BLaER1 (cell line): ENCODE measurements at regions not wholly inside any gene's neighbourhood (a gene's known extent, or its start where the extent isn't known, plus 50 kb on each side); places are given as distances from the start of the nearest gene placed in this dataset.

Experiments used
- H3K27ac ChIP-seq: shearing (Covaris generic); formaldehyde crosslinking; 2 replicates; pipeline ENCODE4 v1.8.1; 2022
- H3K27me3 ChIP-seq: shearing (Covaris generic); formaldehyde crosslinking; 2 replicates; pipeline ENCODE4 v1.8.1; 2022
- H3K36me3 ChIP-seq: shearing (Covaris generic); formaldehyde crosslinking; 2 replicates; pipeline ENCODE4 v1.8.1; 2022
- H3K4me1 ChIP-seq: shearing (Covaris generic); formaldehyde crosslinking; 2 replicates; pipeline ENCODE4 v1.8.1; 2022
- H3K4me2 ChIP-seq: shearing (Covaris generic); formaldehyde crosslinking; 2 replicates; pipeline ENCODE4 v1.8.1; 2022
- H3K4me3 ChIP-seq: shearing (Covaris generic); formaldehyde crosslinking; 2 replicates; pipeline ENCODE4 v1.8.1; 2022
- H3K9ac ChIP-seq: shearing (Covaris generic); formaldehyde crosslinking; 2 replicates; pipeline ENCODE4 v1.8.1; 2022
- H3K9me3 ChIP-seq: shearing (Covaris generic); formaldehyde crosslinking; 2 replicates; pipeline ENCODE4 v1.8.1; 2022
- H4K20me1 ChIP-seq: shearing (Covaris generic); formaldehyde crosslinking; 2 replicates; pipeline ENCODE4 v1.8.1; 2022
- Cebpa-rat ChIP-seq: shearing (Covaris generic); IDR thresholded peaks from 2 replicates; pipeline ENCODE4 v1.8.1; 2022

DNA sequence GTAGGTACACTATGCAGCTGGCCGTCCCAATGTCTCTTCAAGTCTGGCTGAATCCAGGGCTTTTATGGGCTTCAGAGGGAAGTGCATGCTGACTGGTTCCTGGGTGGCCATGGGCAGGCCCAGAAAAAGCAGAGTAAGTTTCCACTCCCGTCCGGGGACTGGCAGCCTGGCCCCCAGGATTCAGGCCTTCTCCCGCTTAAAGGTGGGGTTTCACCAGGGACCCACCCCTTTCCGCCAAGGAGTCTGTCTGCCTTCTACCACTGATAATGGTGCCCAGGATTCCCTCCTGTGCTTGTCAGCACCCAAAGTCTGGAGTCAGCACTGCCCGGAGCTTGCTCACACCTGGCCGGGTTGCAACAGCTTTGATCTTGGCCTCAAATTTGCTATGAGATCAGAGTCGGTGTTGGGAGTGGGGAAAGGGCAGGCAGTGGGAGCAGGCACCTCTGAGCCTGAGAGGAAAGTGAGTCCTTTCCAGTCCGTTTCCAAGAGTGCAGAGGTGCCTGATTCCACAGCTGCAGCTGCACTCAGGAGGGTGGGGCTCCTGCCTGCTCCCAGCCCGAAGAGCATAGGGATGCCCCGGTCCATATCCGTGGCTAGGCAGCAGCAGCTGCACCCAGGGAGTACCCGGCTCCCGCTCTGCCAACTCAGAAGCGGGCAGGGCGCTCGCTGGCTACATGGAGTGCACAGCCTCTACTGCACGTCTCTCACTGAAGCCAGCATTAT, 1344.3 kb upstream of the ADGRL3 start:
- Histone ChIP-seq H3K4me2 (no peak overlapping the region), H4K20me1 (no peaks in the 10 kb centered on the region), H3K9ac (no peak overlapping the region), H3K27ac (no peak overlapping the region), H3K4me1 (no peaks in the 10 kb centered on the region), H3K36me3 (no peaks in the 10 kb centered on the region), H3K4me3 (no peak overlapping the region), H3K27me3 (no peaks in the 10 kb centered on the region), H3K9me3 (no peaks in the 10 kb centered on the region)
- no peak for TF ChIP-seq Cebpa-rat

DNA sequence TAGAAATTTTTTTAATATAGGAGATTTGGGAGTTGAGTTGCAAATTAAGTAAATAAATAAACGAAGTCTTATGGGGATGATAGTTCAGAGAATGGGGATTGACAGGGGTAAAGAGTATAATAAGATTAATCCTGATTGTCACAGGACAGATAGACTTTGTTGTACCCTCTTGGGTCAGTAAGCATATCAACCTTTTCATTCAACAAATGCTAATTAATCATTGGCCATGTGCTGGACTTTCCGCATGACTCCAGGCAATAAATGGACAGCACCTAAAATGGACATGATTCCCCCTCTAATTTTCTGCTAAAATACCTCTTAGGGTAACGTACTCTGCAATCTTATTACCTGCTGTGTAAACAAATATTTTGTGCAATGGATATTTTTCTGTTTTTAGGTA, 1331.1 kb upstream of the ADGRL3 start:
- no peaks in the 10 kb centered on the region for H3K4me1 ChIP-seq
- no peaks in the 10 kb centered on the region for H4K20me1 ChIP-seq
- no peaks in the 10 kb centered on the region for H3K9me3 ChIP-seq
- no peaks in the 10 kb centered on the region for H3K36me3 ChIP-seq
- H3K4me2 ChIP-seq = no peak overlapping the region
- no peak overlapping the region for H3K4me3 ChIP-seq
- H3K9ac ChIP-seq = no peak overlapping the region
- H3K27ac ChIP-seq = no peak overlapping the region
- TF ChIP-seq Cebpa-rat = no peak
- no peaks in the 10 kb centered on the region for H3K27me3 ChIP-seq

DNA sequence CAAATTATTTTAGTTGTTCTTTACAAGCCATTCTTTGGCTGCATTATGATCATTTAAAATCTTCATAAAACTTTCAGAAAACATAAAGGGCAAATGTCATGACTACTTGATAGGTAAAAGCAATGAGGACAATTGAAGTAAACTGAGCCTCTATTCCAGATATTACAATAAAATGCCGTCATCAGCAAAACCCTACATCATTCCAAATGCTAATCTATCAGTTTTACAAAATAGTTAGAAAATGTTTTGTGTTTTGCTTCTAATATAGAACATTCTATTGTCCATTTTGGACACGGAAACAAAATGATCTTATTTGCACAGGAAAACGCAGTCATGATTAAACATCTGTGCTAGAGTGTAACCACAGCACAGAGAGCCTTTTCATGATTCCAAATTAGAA, 1330.6 kb upstream of the ADGRL3 start:
- no peaks in the 10 kb centered on the region for H3K4me1 ChIP-seq
- TF ChIP-seq Cebpa-rat = no peak
- no peak overlapping the region for H3K4me2 ChIP-seq
- no peaks in the 10 kb centered on the region for H3K36me3 ChIP-seq
- H3K27ac ChIP-seq = no peak overlapping the region
- no peak overlapping the region for H3K9ac ChIP-seq
- no peaks in the 10 kb centered on the region for H3K9me3 ChIP-seq
- no peaks in the 10 kb centered on the region for H3K27me3 ChIP-seq
- no peaks in the 10 kb centered on the region for H4K20me1 ChIP-seq
- H3K4me3 ChIP-seq = no peak overlapping the region

DNA sequence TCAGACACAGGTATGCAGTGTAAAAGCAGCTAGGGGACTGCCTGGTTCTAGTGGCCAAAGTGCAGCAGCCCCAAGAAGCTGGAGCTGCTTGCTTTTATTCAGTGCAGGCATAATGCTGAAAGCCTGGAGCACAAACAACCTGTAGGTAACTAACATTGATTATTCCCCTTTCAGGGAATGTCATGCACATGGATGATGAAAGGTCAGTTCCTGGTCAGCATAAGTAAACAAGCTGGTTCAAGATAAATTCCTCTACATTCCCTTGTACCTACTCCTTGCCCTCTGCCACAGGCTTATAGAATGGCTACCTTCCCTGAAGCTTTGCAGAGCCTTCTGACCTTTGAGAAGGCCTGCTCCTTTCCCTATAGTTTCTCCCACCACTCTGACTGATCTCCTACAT, 1318.5 kb upstream of the ADGRL3 start:
- no peaks in the 10 kb centered on the region for H3K9me3 ChIP-seq
- no peak overlapping the region for H3K27ac ChIP-seq
- no peaks in the 10 kb centered on the region for H3K4me1 ChIP-seq
- no peak overlapping the region for H3K4me3 ChIP-seq
- TF ChIP-seq Cebpa-rat = no peak
- H4K20me1 ChIP-seq = no peaks in the 10 kb centered on the region
- H3K9ac ChIP-seq = no peak overlapping the region
- no peaks in the 10 kb centered on the region for H3K27me3 ChIP-seq
- H3K36me3 ChIP-seq = no peaks in the 10 kb centered on the region
- H3K4me2 ChIP-seq = no peak overlapping the region

DNA sequence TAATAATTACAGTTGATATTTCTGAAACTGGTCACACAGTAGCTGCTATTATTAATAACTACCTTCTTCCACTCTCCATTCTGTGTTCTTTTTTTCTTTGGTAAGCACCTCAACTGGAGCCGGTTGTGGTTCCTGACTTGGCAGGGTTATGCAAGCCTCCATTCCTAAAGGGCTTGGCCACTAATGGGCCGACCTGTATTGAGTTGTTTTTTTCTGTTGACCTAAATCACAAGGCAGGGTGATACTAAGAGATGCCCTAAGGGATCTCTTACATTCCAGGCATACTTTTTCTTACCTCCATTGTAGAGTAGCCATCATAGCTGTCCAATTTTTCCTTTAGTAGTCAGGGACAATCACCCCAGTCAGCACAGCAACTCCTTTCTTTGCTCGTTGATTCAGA, 1295.8 kb upstream of the ADGRL3 start:
- no peak for TF ChIP-seq Cebpa-rat

DNA sequence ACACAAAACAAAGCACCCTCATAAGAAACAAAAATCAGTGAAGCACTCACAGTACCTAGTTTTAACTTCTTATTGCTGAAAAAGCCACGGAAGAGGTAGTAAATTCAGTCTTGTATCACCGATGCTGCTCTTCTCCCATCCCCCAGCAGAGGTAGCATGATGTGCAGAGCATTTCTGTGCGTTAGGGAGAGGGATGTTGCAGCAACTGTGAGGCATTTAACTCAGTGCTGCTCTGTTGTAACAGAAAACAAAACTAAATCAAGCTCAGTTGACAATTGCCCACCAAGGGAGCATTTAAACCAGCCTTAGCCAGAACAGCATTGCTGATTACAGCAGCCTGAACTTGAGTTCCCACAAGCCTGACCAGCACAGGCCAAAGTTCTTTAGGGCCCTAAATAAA, 1279.7 kb upstream of the ADGRL3 start:
- Histone ChIP-seq H3K9me3 (no peaks in the 10 kb centered on the region), H3K27ac (no peak overlapping the region), H3K4me3 (no peak overlapping the region), H3K4me1 (no peaks in the 10 kb centered on the region), H3K9ac (no peak overlapping the region), H3K4me2 (no peak overlapping the region), H3K27me3 (no peaks in the 10 kb centered on the region), H3K36me3 (no peaks in the 10 kb centered on the region), H4K20me1 (no peaks in the 10 kb centered on the region)
- TF ChIP-seq Cebpa-rat = no peak

More for the DNA sequence above, 1295.8 kb upstream of the ADGRL3 start:
- H4K20me1 ChIP-seq = no peaks in the 10 kb centered on the region
- no peaks in the 10 kb centered on the region for H3K36me3 ChIP-seq
- H3K4me1 ChIP-seq = no peaks in the 10 kb centered on the region
- no peaks in the 10 kb centered on the region for H3K27me3 ChIP-seq
- no peak overlapping the region for H3K4me3 ChIP-seq
- H3K9ac ChIP-seq = no peak overlapping the region
- H3K9me3 ChIP-seq = no peaks in the 10 kb centered on the region
- no peak overlapping the region for H3K4me2 ChIP-seq
- no peak overlapping the region for H3K27ac ChIP-seq

DNA sequence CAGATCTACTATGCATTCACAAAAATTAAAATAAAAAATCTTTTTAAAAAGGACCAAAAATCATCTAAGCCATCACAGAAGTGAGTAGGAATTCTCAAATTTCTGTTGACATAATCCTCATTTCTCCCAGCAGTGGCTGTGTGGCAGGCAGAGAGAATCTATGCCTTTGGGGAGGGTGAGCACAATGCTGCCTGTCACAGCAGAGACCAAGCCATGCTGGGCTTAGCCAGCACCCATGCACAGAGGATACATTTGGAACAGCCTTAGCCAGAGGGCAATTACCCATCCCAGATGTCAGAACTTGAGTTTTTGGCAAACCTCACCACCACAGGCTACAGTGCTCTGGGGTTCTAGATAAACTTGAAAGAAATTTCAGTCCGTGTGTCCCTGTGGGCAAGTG, 1274.8 kb upstream of the ADGRL3 start:
- no peak overlapping the region for H3K4me3 ChIP-seq
- H3K4me2 ChIP-seq = no peak overlapping the region
- no peaks in the 10 kb centered on the region for H4K20me1 ChIP-seq
- no peak overlapping the region for H3K9ac ChIP-seq
- no peak overlapping the region for H3K27ac ChIP-seq
- H3K27me3 ChIP-seq = no peaks in the 10 kb centered on the region
- H3K4me1 ChIP-seq = no peaks in the 10 kb centered on the region
- no peaks in the 10 kb centered on the region for H3K36me3 ChIP-seq
- no peaks in the 10 kb centered on the region for H3K9me3 ChIP-seq
- TF ChIP-seq Cebpa-rat = no peak

DNA sequence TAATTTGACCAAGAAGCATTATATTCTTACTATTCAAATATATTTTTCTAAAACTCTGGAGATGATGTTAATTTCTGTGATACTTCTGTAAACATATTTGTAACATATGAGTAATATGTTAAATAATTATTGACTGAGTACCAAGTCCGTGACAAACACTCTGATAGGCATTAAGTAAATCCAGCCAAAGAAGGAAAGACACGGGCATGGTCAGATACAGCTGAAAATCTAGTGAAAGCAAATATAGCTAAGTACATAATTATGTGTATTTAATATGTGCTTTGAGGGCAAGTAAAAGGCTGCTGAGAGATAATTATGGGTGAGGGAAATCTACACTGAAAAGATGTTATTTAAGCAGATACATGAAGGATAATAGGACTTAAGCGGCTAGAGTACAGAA, 1263.6 kb upstream of the ADGRL3 start:
- no peaks in the 10 kb centered on the region for H3K36me3 ChIP-seq
- H3K9ac ChIP-seq = no peak overlapping the region
- H4K20me1 ChIP-seq = no peaks in the 10 kb centered on the region
- H3K4me2 ChIP-seq = no peak overlapping the region
- no peak for TF ChIP-seq Cebpa-rat
- no peaks in the 10 kb centered on the region for H3K27me3 ChIP-seq
- no peak overlapping the region for H3K27ac ChIP-seq
- H3K4me1 ChIP-seq = no peaks in the 10 kb centered on the region
- no peak overlapping the region for H3K4me3 ChIP-seq
- no peaks in the 10 kb centered on the region for H3K9me3 ChIP-seq

DNA sequence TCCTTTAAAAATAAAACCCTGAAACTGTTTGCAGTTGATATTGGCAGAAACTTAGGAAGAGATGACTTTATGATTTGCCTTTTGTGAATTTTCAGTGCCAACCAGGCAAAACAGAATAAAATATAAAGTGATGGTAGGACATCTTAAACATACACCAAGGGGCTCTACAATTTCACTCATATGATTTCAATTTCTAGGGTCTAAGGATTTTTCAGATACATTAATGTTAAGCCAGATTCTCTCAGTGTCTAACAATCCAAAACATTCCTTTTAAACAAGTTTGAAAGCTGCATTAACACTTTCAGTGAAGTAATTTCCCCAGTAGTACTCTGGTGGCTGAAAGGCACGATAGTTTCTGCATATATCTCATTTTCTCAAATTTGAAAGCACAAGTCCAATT, 1262.0 kb upstream of the ADGRL3 start:
- H3K4me3 ChIP-seq = no peak overlapping the region
- H3K36me3 ChIP-seq = no peaks in the 10 kb centered on the region
- no peaks in the 10 kb centered on the region for H3K9me3 ChIP-seq
- H3K4me2 ChIP-seq = no peak overlapping the region
- TF ChIP-seq Cebpa-rat = no peak
- no peak overlapping the region for H3K27ac ChIP-seq
- no peaks in the 10 kb centered on the region for H3K4me1 ChIP-seq
- no peaks in the 10 kb centered on the region for H3K27me3 ChIP-seq
- no peaks in the 10 kb centered on the region for H4K20me1 ChIP-seq
- no peak overlapping the region for H3K9ac ChIP-seq

DNA sequence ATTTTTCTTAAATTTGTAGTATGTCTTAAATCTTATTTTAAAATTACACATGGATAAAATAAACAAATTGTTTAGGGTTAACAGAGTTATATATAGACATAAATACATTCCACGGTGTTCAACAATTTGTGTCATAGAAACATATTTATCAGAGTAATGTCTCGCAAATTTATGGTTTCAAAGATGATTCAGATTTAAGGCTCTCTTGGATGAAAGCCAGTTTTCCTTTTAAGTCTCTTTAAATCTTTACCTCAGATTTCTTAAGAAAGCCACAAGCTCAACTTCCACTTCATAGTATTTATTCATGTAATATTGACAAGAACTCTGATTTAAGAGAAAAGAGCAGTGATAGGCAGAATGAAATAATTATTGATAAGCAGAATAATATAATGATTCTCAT, 1254.8 kb upstream of the ADGRL3 start:
- H3K36me3 ChIP-seq = no peaks in the 10 kb centered on the region
- H3K4me2 ChIP-seq = no peak overlapping the region
- H3K27ac ChIP-seq = no peak overlapping the region
- no peak for TF ChIP-seq Cebpa-rat
- no peaks in the 10 kb centered on the region for H3K9me3 ChIP-seq
- no peaks in the 10 kb centered on the region for H4K20me1 ChIP-seq
- H3K4me1 ChIP-seq = no peaks in the 10 kb centered on the region
- no peak overlapping the region for H3K4me3 ChIP-seq
- H3K27me3 ChIP-seq = no peaks in the 10 kb centered on the region
- H3K9ac ChIP-seq = no peak overlapping the region

DNA sequence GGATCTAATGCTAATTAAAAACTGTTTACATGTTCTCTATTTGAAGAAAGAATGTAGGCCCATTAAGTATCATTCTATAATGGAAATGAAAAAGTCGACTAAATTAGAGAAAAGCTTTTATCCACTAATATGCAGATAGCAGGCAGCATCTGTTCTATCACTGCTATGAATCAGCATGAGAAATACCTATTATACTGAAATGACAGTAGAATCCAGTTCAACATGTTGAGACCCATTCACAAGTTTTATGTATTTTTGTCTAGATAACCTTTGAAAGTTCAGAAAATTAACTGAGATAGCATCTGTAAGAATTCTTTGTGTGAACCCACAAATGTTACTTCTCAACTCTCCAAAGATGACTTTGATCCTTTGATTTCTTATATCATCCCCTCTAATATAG, 1254.4 kb upstream of the ADGRL3 start:
- Histone ChIP-seq H4K20me1 (no peaks in the 10 kb centered on the region), H3K27ac (no peak overlapping the region), H3K9me3 (no peaks in the 10 kb centered on the region), H3K36me3 (no peaks in the 10 kb centered on the region), H3K4me3 (no peak overlapping the region), H3K27me3 (no peaks in the 10 kb centered on the region), H3K4me2 (no peak overlapping the region), H3K9ac (no peak overlapping the region), H3K4me1 (no peaks in the 10 kb centered on the region)
- no peak for TF ChIP-seq Cebpa-rat
